Vagina (tissue), 2 donors: ENCODE measurements at regions not wholly inside any gene's neighbourhood (a gene's known extent, or its start where the extent isn't known, plus 50 kb on each side); places are given as distances from the start of the nearest gene placed in this dataset.

ENCODE experiments used
- DNase-seq, 2 donors: peaks; one replicate each; pipeline ENCODE4 v3.0.0-alpha.2; 2017; ENCODE audit errors: extremely low spot score in 2 of 2
- H3K27ac ChIP-seq: fragments of 200-600 bp; sonication (generic); one replicate; pipeline ENCODE4 v1.5.1; 2019
- H3K27me3 ChIP-seq: fragments of 200-600 bp; sonication (generic); one replicate; pipeline ENCODE4 v1.5.1; 2019
- H3K36me3 ChIP-seq, 2 donors: fragments of 200-600 bp; sonication (generic); one replicate each; pipeline ENCODE4 v1.5.1; 2017 to 2019
- H3K4me1 ChIP-seq: fragments of 200-600 bp; sonication (generic); one replicate; pipeline ENCODE4 v1.5.1; 2019
- H3K4me3 ChIP-seq, 2 donors: fragments of 200-600 bp; sonication (generic); 1 replicate in 1 of 2; 2 replicates in 1 of 2; pipeline ENCODE4 v1.5.1; 2016 to 2019
- H3K9me3 ChIP-seq: fragments of 200-600 bp; sonication (generic); one replicate; pipeline ENCODE4 v1.5.1; 2019
- POLR2A ChIP-seq, 2 donors: fragments of 450-650 bp; IDR thresholded peaks; one replicate each; pipeline ENCODE4 v1.6.1; 2017; ENCODE audit warnings: antibody characterized with exemption in 2 of 2, mild to moderate bottlenecking in 2 of 2, moderate library complexity in 2 of 2
- POLR2AphosphoS5 ChIP-seq, 2 donors: sonication (generic); formaldehyde crosslinking; IDR thresholded peaks; one replicate each; pipeline ENCODE4 v1.9.0; 2017; ENCODE audit warnings: antibody characterized with exemption in 2 of 2, mild to moderate bottlenecking in 2 of 2, low read depth in 1 of 2; ENCODE audit not compliant: insufficient read depth in 1 of 2
- intact Hi-C: fragments of 100-400 bp; cut with DNase I; formaldehyde crosslinking; loops from one replicate; pipeline ENCODE4 v1.15.1; 2023
- TF ChIP-seq, protein P1 (sequence below), 3 experiments: fragments of 450-650 bp in 2 of 3; fragments of 200-600 bp in 1 of 3; sonication (generic) in 1 of 3; IDR thresholded peaks; one replicate each; pipeline ENCODE4 v1.5.1; 2017 to 2019; ENCODE audit warnings: antibody characterized with exemption in 3 of 3, mild to moderate bottlenecking in 2 of 3, moderate library complexity in 2 of 3

DNA sequence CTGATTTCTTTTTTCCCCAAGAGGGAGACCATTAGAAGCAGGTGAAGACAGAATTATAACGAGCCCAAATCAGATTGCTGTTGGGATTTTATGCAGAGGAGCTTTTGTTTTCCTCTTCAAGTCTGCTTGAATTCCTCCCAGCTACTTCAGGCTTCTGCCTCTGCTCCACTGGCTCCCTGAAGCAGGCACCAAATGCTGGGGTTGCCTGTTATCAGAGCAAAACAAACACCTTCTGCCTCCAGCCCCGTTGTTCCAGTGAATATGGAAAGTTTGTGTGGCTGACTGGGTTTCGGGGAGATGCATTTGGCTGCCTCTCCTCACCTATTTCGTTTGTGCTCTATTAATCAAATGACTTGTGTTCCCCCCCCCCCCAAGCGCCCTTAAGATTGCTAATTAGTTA is 209.2 kb downstream of the URB2 start:
- intact Hi-C loops = no loop called here
- Histone ChIP-seq H3K27ac (no peak overlapping the region), H3K4me1 (no peaks in the 10 kb centered on the region), H3K9me3 (no peaks in the 10 kb centered on the region), H3K36me3 (no peaks in the 10 kb centered on the region), H3K4me3 (no peak overlapping the region), H3K27me3 (no peaks in the 10 kb centered on the region)
- DNase-seq = no peak
- TF ChIP-seq POLR2AphosphoS5 (IDR thresholded peaks at IDR 0.05; ENCODE audit: insufficient read depth in 1 of 2, low read depth in 1 of 2) = no peak
- TF ChIP-seq, protein P1, sequence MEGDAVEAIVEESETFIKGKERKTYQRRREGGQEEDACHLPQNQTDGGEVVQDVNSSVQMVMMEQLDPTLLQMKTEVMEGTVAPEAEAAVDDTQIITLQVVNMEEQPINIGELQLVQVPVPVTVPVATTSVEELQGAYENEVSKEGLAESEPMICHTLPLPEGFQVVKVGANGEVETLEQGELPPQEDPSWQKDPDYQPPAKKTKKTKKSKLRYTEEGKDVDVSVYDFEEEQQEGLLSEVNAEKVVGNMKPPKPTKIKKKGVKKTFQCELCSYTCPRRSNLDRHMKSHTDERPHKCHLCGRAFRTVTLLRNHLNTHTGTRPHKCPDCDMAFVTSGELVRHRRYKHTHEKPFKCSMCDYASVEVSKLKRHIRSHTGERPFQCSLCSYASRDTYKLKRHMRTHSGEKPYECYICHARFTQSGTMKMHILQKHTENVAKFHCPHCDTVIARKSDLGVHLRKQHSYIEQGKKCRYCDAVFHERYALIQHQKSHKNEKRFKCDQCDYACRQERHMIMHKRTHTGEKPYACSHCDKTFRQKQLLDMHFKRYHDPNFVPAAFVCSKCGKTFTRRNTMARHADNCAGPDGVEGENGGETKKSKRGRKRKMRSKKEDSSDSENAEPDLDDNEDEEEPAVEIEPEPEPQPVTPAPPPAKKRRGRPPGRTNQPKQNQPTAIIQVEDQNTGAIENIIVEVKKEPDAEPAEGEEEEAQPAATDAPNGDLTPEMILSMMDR (IDR thresholded peaks at IDR 0.05) = no peak

DNA sequence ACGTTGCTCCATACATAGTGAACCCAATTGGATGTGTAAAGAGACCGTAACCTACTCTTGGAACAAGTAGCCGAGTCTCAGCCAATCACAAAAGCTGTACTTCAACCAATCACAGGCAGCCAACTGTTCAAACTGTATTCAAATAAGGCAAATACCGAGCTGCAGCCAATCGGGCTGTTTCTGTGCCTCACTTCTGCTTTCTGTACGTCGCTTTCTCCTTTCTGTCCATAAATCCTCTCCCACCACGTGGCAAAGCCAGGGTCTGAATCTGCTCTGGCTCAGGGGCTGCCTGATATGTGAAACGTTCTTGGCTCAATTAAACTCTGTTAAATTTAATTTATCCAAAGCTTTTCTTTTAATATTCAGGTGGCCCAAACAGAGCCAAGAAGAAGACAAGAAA is 210.3 kb downstream of the URB2 start:
- Histone ChIP-seq H3K27me3 (no peaks in the 10 kb centered on the region), H3K9me3 (no peaks in the 10 kb centered on the region), H3K36me3 (no peaks in the 10 kb centered on the region), H3K27ac (no peak overlapping the region), H3K4me3 (no peak overlapping the region), H3K4me1 (no peaks in the 10 kb centered on the region)
- TF ChIP-seq POLR2A (IDR thresholded peaks at IDR 0.05) (no peak), POLR2AphosphoS5 (IDR thresholded peaks at IDR 0.05; ENCODE audit: insufficient read depth in 1 of 2, low read depth in 1 of 2) (no peak)
- TF ChIP-seq, protein P1 (IDR thresholded peaks at IDR 0.05) = no peak
- no peak for DNase-seq
- intact Hi-C loops = no loop called here

DNA sequence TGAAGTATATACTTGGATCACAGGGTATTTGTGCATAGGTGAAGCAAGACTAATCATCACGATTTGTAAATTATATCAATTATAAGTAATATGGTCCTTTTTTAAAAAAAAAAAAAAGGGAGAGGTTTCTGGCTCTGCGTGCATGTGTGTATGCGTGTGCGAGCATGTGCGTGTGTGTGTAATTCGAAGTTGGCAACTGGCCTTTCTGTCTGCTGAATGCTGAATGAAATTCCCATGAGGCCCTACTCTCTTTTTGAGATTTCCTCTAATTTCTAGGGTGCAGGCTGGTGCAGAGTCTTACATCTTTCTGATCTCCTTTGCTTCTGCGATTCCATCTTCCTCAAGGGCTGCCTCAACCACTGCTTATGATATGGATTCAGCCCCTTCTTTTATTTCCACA is 212.2 kb downstream of the URB2 start:
- DNase-seq = no peak
- H3K36me3 ChIP-seq = no peaks in the 10 kb centered on the region
- H3K4me3 ChIP-seq = no peak overlapping the region
- H3K27me3 ChIP-seq = no peaks in the 10 kb centered on the region
- H3K9me3 ChIP-seq = no peaks in the 10 kb centered on the region
- no peak for TF ChIP-seq POLR2A (IDR thresholded peaks at IDR 0.05)
- TF ChIP-seq, protein P1 (IDR thresholded peaks at IDR 0.05) = no peak
- TF ChIP-seq POLR2AphosphoS5 (IDR thresholded peaks at IDR 0.05; ENCODE audit: insufficient read depth in 1 of 2, low read depth in 1 of 2) = no peak
- no peaks in the 10 kb centered on the region for H3K4me1 ChIP-seq
- intact Hi-C loops = no loop called here
- H3K27ac ChIP-seq = no peak overlapping the region

DNA sequence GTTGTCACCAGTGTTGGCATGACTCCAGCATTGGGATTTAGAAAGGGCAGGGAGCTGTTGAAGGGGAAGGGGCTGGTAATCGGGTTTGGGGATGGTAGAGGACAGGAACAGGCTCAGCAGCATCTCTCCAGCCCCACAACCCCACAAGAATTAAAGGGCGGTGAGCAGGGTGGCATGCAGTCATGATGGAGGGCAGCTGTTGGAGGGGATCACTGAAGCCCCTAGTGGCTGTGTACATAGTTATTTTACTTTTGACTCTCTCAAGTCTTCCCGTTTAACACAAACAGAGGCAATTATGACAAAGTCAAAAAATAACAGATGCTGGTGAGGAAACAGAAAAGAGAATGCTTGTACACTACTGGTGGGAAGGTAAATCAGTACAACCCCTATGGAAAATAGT is 213.8 kb downstream of the URB2 start:
- intact Hi-C loops = no loop called here
- TF ChIP-seq, protein P1 (IDR thresholded peaks at IDR 0.05) = no peak
- peaks cover 13% of the 10 kb centered on the region for H3K4me1 ChIP-seq
- H3K27ac ChIP-seq = no peak overlapping the region
- no peak overlapping the region for H3K4me3 ChIP-seq
- no peaks in the 10 kb centered on the region for H3K36me3 ChIP-seq
- H3K27me3 ChIP-seq = no peaks in the 10 kb centered on the region
- no peak for DNase-seq
- no peaks in the 10 kb centered on the region for H3K9me3 ChIP-seq

DNA sequence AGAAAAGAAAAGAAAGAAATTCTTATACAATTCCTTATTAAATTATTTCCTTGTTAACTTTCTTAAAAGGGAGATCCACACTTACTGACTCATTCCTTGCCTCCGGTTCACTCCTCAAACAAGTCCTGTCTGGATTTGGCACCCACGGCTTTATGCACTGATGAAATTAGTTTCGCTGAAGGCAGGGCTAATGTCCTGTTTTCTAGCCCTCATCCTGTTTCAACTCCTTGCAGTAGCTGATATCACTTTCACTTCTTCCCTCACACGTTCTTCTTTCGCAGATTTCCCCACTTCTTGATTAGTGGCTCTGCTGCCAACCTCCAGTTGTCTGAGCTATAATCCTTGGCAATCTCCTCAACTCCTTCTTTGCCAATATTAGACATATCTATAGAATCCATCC is 215.2 kb downstream of the URB2 start:
- Histone ChIP-seq H3K27ac (no peak overlapping the region), H3K36me3 (no peaks in the 10 kb centered on the region), H3K4me3 (no peak overlapping the region), H3K27me3 (no peaks in the 10 kb centered on the region), H3K9me3 (no peaks in the 10 kb centered on the region), H3K4me1 (peaks cover 16% of the 10 kb centered on the region)
- TF ChIP-seq POLR2A (IDR thresholded peaks at IDR 0.05) (no peak), POLR2AphosphoS5 (IDR thresholded peaks at IDR 0.05; ENCODE audit: insufficient read depth in 1 of 2, low read depth in 1 of 2) (peak in 1 of 2 donors; percentile 75)
- TF ChIP-seq, protein P1 (IDR thresholded peaks at IDR 0.05) = no peak
- intact Hi-C loops = no loop called here
- DNase-seq = no peak
